GM23248 (cell line): ENCODE measurements at regions not wholly inside any gene's neighbourhood (a gene's known extent, or its start where the extent isn't known, plus 50 kb on each side); places are given as distances from the start of the nearest gene placed in this dataset.

Source experiments
- DNase-seq: peaks from one replicate; pipeline ENCODE4 v3.0.0-alpha.2; 2015
- H2AFZ ChIP-seq: fragments of 200-600 bp; sonication (generic); 2 replicates; pipeline ENCODE4 v1.6.1; 2016; ENCODE audit warnings: antibody characterized with exemption
- H3F3A ChIP-seq: fragments of 200-600 bp; sonication (generic); 2 replicates; pipeline ENCODE4 v1.6.1; 2016; ENCODE audit warnings: mild to moderate bottlenecking, antibody characterized with exemption, mixed run types; ENCODE audit not compliant: insufficient read depth
- H3K27ac ChIP-seq: fragments of 200-600 bp; sonication (generic); 2 replicates; pipeline ENCODE4 v1.5.1; 2016; ENCODE audit warnings: mild to moderate bottlenecking
- H3K27me3 ChIP-seq: fragments of 200-600 bp; sonication (generic); replicated peaks from 2 replicates; pipeline ENCODE4 v1.6.1; 2016; ENCODE audit warnings: mild to moderate bottlenecking; ENCODE audit not compliant: insufficient read depth
- H3K36me3 ChIP-seq: fragments of 200-600 bp; sonication (generic); 2 replicates; pipeline ENCODE4 v1.6.1; 2016; ENCODE audit warnings: low read depth, mild to moderate bottlenecking
- H3K4me1 ChIP-seq: fragments of 200-600 bp; sonication (generic); 2 replicates; pipeline ENCODE4 v1.6.1; 2016; ENCODE audit warnings: mild to moderate bottlenecking; ENCODE audit not compliant: insufficient read depth
- H3K4me2 ChIP-seq: fragments of 200-600 bp; sonication (generic); one replicate; pipeline ENCODE4 v1.6.1; 2016; ENCODE audit warnings: mild to moderate bottlenecking; ENCODE audit not compliant: unreplicated experiment
- H3K4me3 ChIP-seq: fragments of 200-600 bp; sonication (generic); 2 replicates; pipeline ENCODE4 v1.5.1; 2016; ENCODE audit warnings: mild to moderate bottlenecking
- H3K79me2 ChIP-seq: fragments of 200-600 bp; sonication (generic); 2 replicates; pipeline ENCODE4 v1.6.1; 2016; ENCODE audit warnings: mild to moderate bottlenecking; ENCODE audit not compliant: insufficient read depth
- H3K9ac ChIP-seq: fragments of 200-600 bp; sonication (generic); 2 replicates; pipeline ENCODE4 v1.6.1; 2016; ENCODE audit warnings: mild to moderate bottlenecking
- H3K9me2 ChIP-seq: fragments of 200-600 bp; sonication (generic); 2 replicates; pipeline ENCODE4 v1.6.1; 2016; ENCODE audit warnings: mixed run types, mild to moderate bottlenecking, moderate library complexity; ENCODE audit not compliant: insufficient read depth
- H3K9me3 ChIP-seq: fragments of 200-600 bp; sonication (generic); one replicate; pipeline ENCODE4 v1.6.1; 2017; ENCODE audit warnings: low read depth
- H4K20me1 ChIP-seq: fragments of 200-600 bp; sonication (generic); 2 replicates; pipeline ENCODE4 v1.6.0; 2016; ENCODE audit not compliant: insufficient read depth
- EZH2 ChIP-seq: fragments of 200-600 bp; sonication (generic); IDR thresholded peaks from 2 replicates; pipeline ENCODE4 v1.6.1; 2018; ENCODE audit warnings: antibody characterized with exemption, mild to moderate bottlenecking; ENCODE audit not compliant: insufficient read depth, poor library complexity, severe bottlenecking
- EZH2phosphoT487 ChIP-seq: fragments of 200-600 bp; sonication (generic); IDR thresholded peaks from 2 replicates; pipeline ENCODE4 v1.6.1; 2018; ENCODE audit warnings: antibody characterized with exemption, moderate library complexity, mild to moderate bottlenecking, low read depth; ENCODE audit not compliant: insufficient read depth
- WGBS, 2 experiments: methylation state at CpG; one replicate each; pipeline ENCODE4 v1.1.6; 2015 to 2017; ENCODE audit warnings: low lambda C conversion rate in 2 of 2, low coverage in 1 of 2; ENCODE audit errors: missing lambda C conversion rate in 2 of 2; 5-methylcytosine and 5-hydroxymethylcytosine counted together
- in situ Hi-C: fragments of 300-500 bp; cut with MboI; formaldehyde crosslinking; loops from 2 replicates; pipeline ENCODE4 v1.15.0; 2020

GRCh38 chr16:86322283-86322682 lies 188.0 kb upstream of the FOXF1 start:
- no peak overlapping the region for H3K27ac ChIP-seq
- WGBS, 2 experiments: 9% methylated on average over 6 of the region's 6 CpGs
- in situ Hi-C loops: no loop called here

GRCh38 chr16:86322806-86323205 lies 187.5 kb upstream of the FOXF1 start:
- H3K79me2 ChIP-seq: no peaks in the 10 kb centered on the region
- no peaks in the 10 kb centered on the region for H3K9me3 ChIP-seq
- no peaks in the 10 kb centered on the region for H4K20me1 ChIP-seq
- H2AFZ ChIP-seq: no peak overlapping the region
- H3K9ac ChIP-seq: no peak overlapping the region
- no peak overlapping the region for H3K27ac ChIP-seq
- no peak overlapping the region for H3K4me2 ChIP-seq
- H3K27me3 ChIP-seq: peaks cover 53% of the 10 kb centered on the region
- H3K9me2 ChIP-seq: no peaks in the 10 kb centered on the region
- DNase-seq: no peak
- no peak for TF ChIP-seq EZH2
- no peak for TF ChIP-seq EZH2phosphoT487
- in situ Hi-C loops: no loop called here
- 33 to 38% methylated on average over 8 of the region's 8 CpGs for WGBS, 2 experiments
- peaks cover 10% of the 10 kb centered on the region for H3K4me1 ChIP-seq
- H3K4me3 ChIP-seq: no peak overlapping the region
- H3F3A ChIP-seq: peaks cover 11% of the 10 kb centered on the region; the same call in 1 of the 2 replicates
- H3K36me3 ChIP-seq: no peaks in the 10 kb centered on the region

More at GRCh38 chr16:86322283-86322682, 188.0 kb upstream of the FOXF1 start:
- no peak overlapping the region for H3K9ac ChIP-seq
- H3K9me2 ChIP-seq: no peaks in the 10 kb centered on the region
- H3K79me2 ChIP-seq: no peaks in the 10 kb centered on the region
- no peaks in the 10 kb centered on the region for H3K36me3 ChIP-seq
- no peak overlapping the region for H3K4me2 ChIP-seq
- peaks cover 11% of the 10 kb centered on the region; the same call in 1 of the 2 replicates for H3F3A ChIP-seq
- H3K4me1 ChIP-seq: peaks cover 10% of the 10 kb centered on the region
- no peak overlapping the region for H3K4me3 ChIP-seq
- no peaks in the 10 kb centered on the region for H4K20me1 ChIP-seq
- H2AFZ ChIP-seq: no peak overlapping the region
- peaks cover 48% of the 10 kb centered on the region for H3K27me3 ChIP-seq
- DNase-seq: no peak
- no peak for TF ChIP-seq EZH2phosphoT487
- no peak for TF ChIP-seq EZH2
- H3K9me3 ChIP-seq: no peaks in the 10 kb centered on the region

DNA sequence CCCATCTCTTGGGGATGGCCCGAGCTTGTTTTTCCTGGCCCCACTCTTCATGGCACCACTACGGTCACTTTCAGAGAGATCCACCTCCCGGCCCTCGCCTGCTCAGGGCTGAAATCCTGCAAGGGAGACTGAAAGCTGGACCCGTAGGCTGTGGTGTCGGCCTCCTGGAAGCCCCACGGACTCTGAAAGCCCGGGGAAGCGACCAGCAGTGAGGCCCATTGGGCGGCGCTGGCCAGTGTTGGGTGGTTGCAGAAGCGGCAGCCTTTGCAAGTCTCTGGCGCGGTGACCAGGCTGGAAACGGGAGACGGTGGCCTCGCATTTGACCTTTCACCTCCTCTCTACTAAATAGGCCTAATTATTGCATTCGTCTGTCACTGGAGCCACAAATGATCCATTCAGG lies 186.0 kb upstream of the FOXF1 start:
- H4K20me1 ChIP-seq: no peaks in the 10 kb centered on the region
- no peak overlapping the region for H3K27ac ChIP-seq
- peaks cover 10% of the 10 kb centered on the region for H3K4me1 ChIP-seq
- H3K27me3 ChIP-seq: peaks cover 68% of the 10 kb centered on the region
- no peak overlapping the region for H3K4me3 ChIP-seq
- no peak overlapping the region for H3K9ac ChIP-seq
- no peaks in the 10 kb centered on the region for H3K9me2 ChIP-seq
- no peak overlapping the region for H2AFZ ChIP-seq
- TF ChIP-seq EZH2phosphoT487 (no peak), EZH2 (no peak)
- in situ Hi-C loops: no loop called here
- no peaks in the 10 kb centered on the region for H3K9me3 ChIP-seq
- no peak for DNase-seq
- H3K79me2 ChIP-seq: no peaks in the 10 kb centered on the region
- no peaks in the 10 kb centered on the region for H3K36me3 ChIP-seq
- no peak overlapping the region for H3K4me2 ChIP-seq
- WGBS, 2 experiments: 79 to 83% methylated on average over 17 to 18 of the region's 18 CpGs
- H3F3A ChIP-seq: peaks cover 11% of the 10 kb centered on the region; the same call in 1 of the 2 replicates

DNA sequence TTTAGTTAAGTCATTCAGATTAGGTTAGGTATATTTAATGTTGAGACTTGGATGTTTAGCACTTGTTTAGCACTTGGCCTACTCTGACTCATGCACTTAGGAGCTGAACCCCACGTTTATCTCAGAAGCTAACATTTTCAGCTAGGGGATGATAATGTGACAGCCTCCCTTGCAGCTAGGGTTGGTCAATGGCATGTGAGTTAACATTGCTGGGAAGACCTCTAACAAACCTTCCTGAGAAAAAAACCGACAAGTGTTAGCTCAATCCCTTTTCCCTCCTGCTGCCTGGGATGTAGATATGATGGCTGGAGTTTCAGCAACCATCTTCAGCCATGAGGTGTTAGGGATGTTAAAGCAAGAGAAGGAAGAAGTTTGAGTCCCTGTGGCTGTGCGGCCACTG lies 185.0 kb upstream of the FOXF1 start:
- Histone ChIP-seq H3F3A (peaks cover 5% of the 10 kb centered on the region; the same call in 1 of the 2 replicates), H3K4me2 (no peak overlapping the region), H2AFZ (no peak overlapping the region), H3K79me2 (no peaks in the 10 kb centered on the region), H3K27me3 (peaks cover 77% of the 10 kb centered on the region), H3K36me3 (no peaks in the 10 kb centered on the region), H3K9me2 (no peaks in the 10 kb centered on the region), H3K9me3 (no peaks in the 10 kb centered on the region), H3K9ac (no peak overlapping the region), H3K4me1 (peaks cover 4% of the 10 kb centered on the region; the same call in 1 of the 2 replicates), H4K20me1 (no peaks in the 10 kb centered on the region), H3K4me3 (no peak overlapping the region), H3K27ac (no peak overlapping the region)
- no peak for DNase-seq
- no peak for TF ChIP-seq EZH2phosphoT487
- TF ChIP-seq EZH2: no peak
- 36 to 52% methylated on average over 3 of the region's 3 CpGs for WGBS, 2 experiments
- in situ Hi-C loops: no loop called here

GRCh38 chr16:86325895-86326294 lies 184.4 kb upstream of the FOXF1 start:
- Histone ChIP-seq H3K36me3 (no peaks in the 10 kb centered on the region), H3K4me1 (no peaks in the 10 kb centered on the region), H4K20me1 (no peaks in the 10 kb centered on the region), H3F3A (no peaks in the 10 kb centered on the region), H3K9ac (no peak overlapping the region), H3K4me2 (no peak overlapping the region), H3K4me3 (no peak overlapping the region), H2AFZ (no peak overlapping the region), H3K9me3 (no peaks in the 10 kb centered on the region), H3K27me3 (peaks cover 79% of the 10 kb centered on the region), H3K9me2 (no peaks in the 10 kb centered on the region), H3K79me2 (no peaks in the 10 kb centered on the region), H3K27ac (no peak overlapping the region)
- TF ChIP-seq EZH2phosphoT487 (no peak), EZH2 (no peak)
- in situ Hi-C loops: no loop called here
- WGBS, 2 experiments: 55 to 70% methylated on average over 6 of the region's 6 CpGs
- no peak for DNase-seq
